HG03108 (cell line): ENCODE measurements at regions not wholly inside any gene's neighbourhood (a gene's known extent, or its start where the extent isn't known, plus 50 kb on each side); places are given as distances from the start of the nearest gene placed in this dataset.

Experiments
- ATAC-seq: cut with Tn5 transposase; IDR thresholded peaks from one replicate; pipeline ENCODE4 v1.9.1; 2021; ENCODE audit warnings: moderate library complexity; ENCODE audit not compliant: unreplicated experiment

- ATAC-seq, result no peak
Observed at GRCh38 chr1:218705911-218706893, 361.1 kb downstream of the TGFB2 start.

- ATAC-seq, result no peak
Observed at GRCh38 chr1:218711001-218711400, 365.9 kb downstream of the TGFB2 start.

GRCh38 chr1:218711884-218712674 lies 366.9 kb downstream of the TGFB2 start:
- ATAC-seq, result no peak

GRCh38 chr1:218712677-218713076 lies 367.5 kb downstream of the TGFB2 start:
- ATAC-seq, result no peak

- ATAC-seq, result no peak
Observed at GRCh38 chr1:218715961-218716669, 371.0 kb downstream of the TGFB2 start.

GRCh38 chr1:218717575-218717974 lies 372.4 kb downstream of the TGFB2 start:
- ATAC-seq, result no peak

- no peak for ATAC-seq
Observed at GRCh38 chr1:218718206-218718605, 373.1 kb downstream of the TGFB2 start.

- ATAC-seq, result no peak
Observed at GRCh38 chr1:218718977-218719376, 373.8 kb downstream of the TGFB2 start.

GRCh38 chr1:218728898-218729565 lies 383.9 kb downstream of the TGFB2 start:
- ATAC-seq, result no peak

- no peak for ATAC-seq
Observed at GRCh38 chr1:218735436-218736032, 390.4 kb downstream of the TGFB2 start.

- ATAC-seq, result no peak
Observed at GRCh38 chr1:218739426-218739825, 394.3 kb downstream of the TGFB2 start.

- ATAC-seq, result no peak
Observed at GRCh38 chr1:218741852-218742251, 396.7 kb downstream of the TGFB2 start.

- no peak for ATAC-seq
Observed at GRCh38 chr1:218742467-218743262, 397.5 kb downstream of the TGFB2 start.

GRCh38 chr1:218743861-218744505 lies 398.8 kb downstream of the TGFB2 start:
- no peak for ATAC-seq

- ATAC-seq, result no peak
Observed at GRCh38 chr1:218748071-218748470, 402.9 kb downstream of the TGFB2 start.

GRCh38 chr1:218750216-218750970 lies 405.3 kb downstream of the TGFB2 start:
- no peak for ATAC-seq

GRCh38 chr1:218751208-218751948 lies 406.2 kb downstream of the TGFB2 start:
- no peak for ATAC-seq

- no peak for ATAC-seq
Observed at GRCh38 chr1:218752126-218752525, 407.0 kb downstream of the TGFB2 start.
